Glutamatergic neuron (in vitro differentiated cells): ENCODE measurements at regions not wholly inside any gene's neighbourhood (a gene's known extent, or its start where the extent isn't known, plus 50 kb on each side); places are given as distances from the start of the nearest gene placed in this dataset.
A peak's percentile ranks its signal among the peaks of the same experiment; 100 is the strongest.

Experiments
- DNase-seq: peaks from one replicate; pipeline ENCODE4 v3.0.0; 2022
- H3K27ac Mint-ChIP-seq: one replicate; pipeline ENCODE4 v1.8.0; 2020; ENCODE audit warnings: mild to moderate bottlenecking, mixed read lengths, inconsistent platforms; ENCODE audit not compliant: unreplicated experiment
- H3K27me3 Mint-ChIP-seq: one replicate; pipeline ENCODE4 v1.8.0; 2020; ENCODE audit warnings: mild to moderate bottlenecking, moderate library complexity, mixed read lengths, inconsistent platforms; ENCODE audit not compliant: unreplicated experiment
- H3K36me3 Mint-ChIP-seq: one replicate; pipeline ENCODE4 v1.8.0; 2020; ENCODE audit warnings: mild to moderate bottlenecking, mixed read lengths, inconsistent platforms; ENCODE audit not compliant: unreplicated experiment
- H3K4me1 Mint-ChIP-seq: one replicate; pipeline ENCODE4 v1.8.0; 2020; ENCODE audit warnings: mild to moderate bottlenecking, low read depth, mixed read lengths, inconsistent platforms; ENCODE audit not compliant: unreplicated experiment
- H3K4me3 Mint-ChIP-seq: one replicate; pipeline ENCODE4 v1.8.0; 2020; ENCODE audit warnings: mild to moderate bottlenecking, mixed read lengths, inconsistent platforms; ENCODE audit not compliant: unreplicated experiment
- H3K9me3 Mint-ChIP-seq: one replicate; pipeline ENCODE4 v1.8.0; 2020; ENCODE audit warnings: mild to moderate bottlenecking, moderate library complexity, mixed read lengths, inconsistent platforms; ENCODE audit not compliant: unreplicated experiment
- TF ChIP-seq, protein P1 (sequence below): fragments of 200-600 bp; sonication (generic); IDR thresholded peaks from one replicate; pipeline ENCODE4 v1.5.0; 2021; ENCODE audit not compliant: partially characterized antibody, unreplicated experiment

DNA sequence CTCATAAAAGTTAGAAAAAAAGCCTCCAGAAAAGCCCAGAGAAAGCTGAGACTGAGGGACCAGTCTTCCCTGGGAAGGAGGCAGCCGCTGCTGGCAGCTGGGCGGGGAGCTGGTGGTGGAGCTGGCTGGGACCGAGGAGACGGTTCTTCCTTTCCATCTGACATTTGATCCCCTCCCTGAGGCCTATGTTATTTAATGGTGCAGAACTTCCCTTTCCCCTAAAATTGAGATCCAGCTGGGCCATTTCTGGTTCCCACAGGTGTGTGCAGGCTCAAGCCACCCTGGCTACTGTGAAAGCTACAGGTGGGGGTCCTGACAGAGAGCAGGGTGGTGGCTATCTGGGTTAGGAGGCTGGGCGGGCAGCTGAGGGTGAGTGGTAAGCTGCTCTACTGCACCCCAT lies 81.5 kb upstream of the FZD7 start:
- Mint-ChIP-seq H3K36me3 (peaks cover 4% of the 10 kb centered on the region), H3K4me1 (peaks cover 14% of the 10 kb centered on the region), H3K27ac (no peak overlapping the region), H3K4me3 (no peak overlapping the region), H3K9me3 (no peaks in the 10 kb centered on the region), H3K27me3 (peaks cover 4% of the 10 kb centered on the region)
- TF ChIP-seq, protein P1, sequence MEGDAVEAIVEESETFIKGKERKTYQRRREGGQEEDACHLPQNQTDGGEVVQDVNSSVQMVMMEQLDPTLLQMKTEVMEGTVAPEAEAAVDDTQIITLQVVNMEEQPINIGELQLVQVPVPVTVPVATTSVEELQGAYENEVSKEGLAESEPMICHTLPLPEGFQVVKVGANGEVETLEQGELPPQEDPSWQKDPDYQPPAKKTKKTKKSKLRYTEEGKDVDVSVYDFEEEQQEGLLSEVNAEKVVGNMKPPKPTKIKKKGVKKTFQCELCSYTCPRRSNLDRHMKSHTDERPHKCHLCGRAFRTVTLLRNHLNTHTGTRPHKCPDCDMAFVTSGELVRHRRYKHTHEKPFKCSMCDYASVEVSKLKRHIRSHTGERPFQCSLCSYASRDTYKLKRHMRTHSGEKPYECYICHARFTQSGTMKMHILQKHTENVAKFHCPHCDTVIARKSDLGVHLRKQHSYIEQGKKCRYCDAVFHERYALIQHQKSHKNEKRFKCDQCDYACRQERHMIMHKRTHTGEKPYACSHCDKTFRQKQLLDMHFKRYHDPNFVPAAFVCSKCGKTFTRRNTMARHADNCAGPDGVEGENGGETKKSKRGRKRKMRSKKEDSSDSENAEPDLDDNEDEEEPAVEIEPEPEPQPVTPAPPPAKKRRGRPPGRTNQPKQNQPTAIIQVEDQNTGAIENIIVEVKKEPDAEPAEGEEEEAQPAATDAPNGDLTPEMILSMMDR = no peak
- peak; percentile 60 for DNase-seq

DNA sequence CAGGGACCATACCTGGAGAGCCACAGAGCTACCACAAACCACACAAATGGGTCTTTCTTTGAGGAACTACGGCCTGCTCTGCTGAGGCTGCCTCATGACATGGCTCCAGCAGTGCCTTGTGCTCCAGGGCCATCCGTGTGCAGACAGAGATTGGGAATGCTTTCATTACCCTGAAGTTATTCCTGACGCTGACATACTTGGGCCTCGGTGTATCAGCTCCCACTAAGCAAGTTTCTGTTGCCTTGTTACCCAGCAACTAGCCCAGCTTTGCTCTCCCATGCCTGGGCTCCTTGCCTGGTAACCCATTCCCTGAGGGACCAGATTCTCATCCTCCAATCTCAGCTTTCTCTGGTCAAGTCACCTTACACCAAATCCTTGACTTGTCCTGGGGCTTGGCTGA lies 80.3 kb upstream of the FZD7 start:
- H3K4me1 Mint-ChIP-seq = peaks cover 14% of the 10 kb centered on the region
- no peaks in the 10 kb centered on the region for H3K9me3 Mint-ChIP-seq
- H3K36me3 Mint-ChIP-seq = peaks cover 4% of the 10 kb centered on the region
- no peak for DNase-seq
- TF ChIP-seq, protein P1 = no peak
- peaks cover 2% of the 10 kb centered on the region for H3K27me3 Mint-ChIP-seq
- H3K4me3 Mint-ChIP-seq = no peak overlapping the region
- no peak overlapping the region for H3K27ac Mint-ChIP-seq

- H3K9me3 Mint-ChIP-seq = no peaks in the 10 kb centered on the region
- H3K4me1 Mint-ChIP-seq = peaks cover 14% of the 10 kb centered on the region
- peaks cover 4% of the 10 kb centered on the region for H3K36me3 Mint-ChIP-seq
- H3K27me3 Mint-ChIP-seq = peaks cover 2% of the 10 kb centered on the region
- TF ChIP-seq, protein P1 = no peak
- no peak for DNase-seq
- H3K4me3 Mint-ChIP-seq = no peak overlapping the region
- H3K27ac Mint-ChIP-seq = no peak overlapping the region
These were observed 79.8 kb upstream of the FZD7 start for GRCh38 chr2:201953880-201954279.

GRCh38 chr2:201955231-201955630 lies 78.4 kb upstream of the FZD7 start:
- peaks cover 4% of the 10 kb centered on the region for H3K36me3 Mint-ChIP-seq
- peaks cover 6% of the 10 kb centered on the region for H3K4me1 Mint-ChIP-seq
- DNase-seq = no peak
- no peak overlapping the region for H3K27ac Mint-ChIP-seq
- H3K9me3 Mint-ChIP-seq = no peaks in the 10 kb centered on the region
- peaks cover 3% of the 10 kb centered on the region for H3K27me3 Mint-ChIP-seq
- TF ChIP-seq, protein P1 = no peak
- H3K4me3 Mint-ChIP-seq = no peak overlapping the region

DNA sequence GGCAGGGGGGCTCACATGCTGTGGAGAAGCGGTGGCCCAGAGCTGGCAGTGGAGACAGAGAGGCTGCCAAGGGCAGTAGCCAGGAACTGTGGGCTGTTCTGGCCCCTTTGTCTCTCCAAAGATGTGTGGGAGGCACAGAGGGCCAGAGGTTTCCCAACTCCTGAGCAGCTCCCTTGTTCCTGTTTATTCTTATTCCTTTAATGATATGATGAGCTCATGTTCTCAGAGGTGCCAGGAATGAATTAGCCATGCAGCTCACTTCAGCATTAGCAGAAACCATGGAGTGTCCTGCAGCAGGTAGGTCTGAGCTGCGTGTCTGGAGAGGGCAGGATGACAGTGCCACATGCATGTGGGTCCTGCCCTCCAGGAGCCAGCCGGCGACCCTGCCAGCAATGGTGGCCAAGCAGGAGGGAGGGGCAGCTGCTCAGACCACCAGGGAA lies 77.9 kb upstream of the FZD7 start:
- TF ChIP-seq, protein P1 = no peak
- Mint-ChIP-seq H3K4me3 (no peak overlapping the region), H3K4me1 (peaks cover 11% of the 10 kb centered on the region), H3K27ac (no peak overlapping the region), H3K36me3 (peaks cover 4% of the 10 kb centered on the region), H3K27me3 (peaks cover 3% of the 10 kb centered on the region), H3K9me3 (no peaks in the 10 kb centered on the region)
- DNase-seq = no peak
